ENCODE measurements at regions not wholly inside any gene's neighbourhood (a gene's known extent, or its start where the extent isn't known, plus 50 kb on each side); places are given as distances from the start of the nearest gene placed in this dataset.

DNA sequence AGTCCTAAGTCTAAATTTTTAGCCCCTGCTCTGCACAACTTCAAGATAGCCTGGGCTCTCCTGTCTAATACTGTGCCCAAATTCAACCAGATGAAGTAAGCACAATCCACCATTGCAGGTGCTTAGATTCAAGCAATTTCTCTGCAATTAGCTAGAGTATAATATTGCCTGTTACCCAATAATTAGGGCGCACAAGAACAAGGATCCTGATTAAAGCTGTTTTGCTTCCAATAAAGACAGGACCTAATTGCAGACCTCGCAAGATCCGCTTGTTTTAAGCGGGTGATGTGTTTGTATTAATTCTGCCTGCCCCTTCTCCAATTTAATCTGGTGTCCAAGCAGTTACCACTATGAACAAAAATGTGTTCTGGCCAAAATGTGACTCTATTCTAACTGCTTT is 1268.9 kb upstream of the TMEM132C start:
- Histone ChIP-seq H3K4me3 (ENCODE audit: low read depth, low read length, poor library complexity, severe bottlenecking) (no peak overlapping the region), H3K9me2 (ENCODE audit: insufficient read depth, low read length) (no peaks in the 10 kb centered on the region), H3K79me2 (ENCODE audit: insufficient read depth, low read depth, low read length) (no peaks in the 10 kb centered on the region), H3K4me1 (ENCODE audit: insufficient read depth, low read length, poor library complexity, severe bottlenecking) (no peaks in the 10 kb centered on the region), H4K20me1 (ENCODE audit: insufficient read depth, low read length) (no peaks in the 10 kb centered on the region), H3K36me3 (ENCODE audit: insufficient read depth, low read length) (no peaks in the 10 kb centered on the region), H3K27ac (ENCODE audit: low read depth, low read length, poor library complexity, severe bottlenecking) (no peak overlapping the region), H3K9me3 (ENCODE audit: low read length) (no peaks in the 10 kb centered on the region), H3K4me2 (ENCODE audit: low read length) (no peak overlapping the region), H2AFZ (ENCODE audit: low read length) (no peak overlapping the region)
- POLR2A ChIA-PET: no interaction called here
- TF ChIP-seq, protein P1, sequence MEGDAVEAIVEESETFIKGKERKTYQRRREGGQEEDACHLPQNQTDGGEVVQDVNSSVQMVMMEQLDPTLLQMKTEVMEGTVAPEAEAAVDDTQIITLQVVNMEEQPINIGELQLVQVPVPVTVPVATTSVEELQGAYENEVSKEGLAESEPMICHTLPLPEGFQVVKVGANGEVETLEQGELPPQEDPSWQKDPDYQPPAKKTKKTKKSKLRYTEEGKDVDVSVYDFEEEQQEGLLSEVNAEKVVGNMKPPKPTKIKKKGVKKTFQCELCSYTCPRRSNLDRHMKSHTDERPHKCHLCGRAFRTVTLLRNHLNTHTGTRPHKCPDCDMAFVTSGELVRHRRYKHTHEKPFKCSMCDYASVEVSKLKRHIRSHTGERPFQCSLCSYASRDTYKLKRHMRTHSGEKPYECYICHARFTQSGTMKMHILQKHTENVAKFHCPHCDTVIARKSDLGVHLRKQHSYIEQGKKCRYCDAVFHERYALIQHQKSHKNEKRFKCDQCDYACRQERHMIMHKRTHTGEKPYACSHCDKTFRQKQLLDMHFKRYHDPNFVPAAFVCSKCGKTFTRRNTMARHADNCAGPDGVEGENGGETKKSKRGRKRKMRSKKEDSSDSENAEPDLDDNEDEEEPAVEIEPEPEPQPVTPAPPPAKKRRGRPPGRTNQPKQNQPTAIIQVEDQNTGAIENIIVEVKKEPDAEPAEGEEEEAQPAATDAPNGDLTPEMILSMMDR (conservative IDR thresholded peaks at IDR 0.05; ENCODE audit: low read length): no peak
- TF ChIP-seq EZH2phosphoT487 (IDR thresholded peaks at IDR 0.05; ENCODE audit: borderline replicate concordance, low read depth, low read length): no peak
- no TSS peak for BruUV-seq (replicated peaks)
- intact Hi-C loops (cut with micrococcal nuclease; ENCODE audit: unreplicated experiment): no loop called here
- no peak for DNase-seq (ENCODE audit: low spot score)
- CTCF ChIA-PET (ENCODE audit: unreplicated experiment): no interaction called here

- Histone ChIP-seq H3K4me3 (ENCODE audit: low read depth, low read length, poor library complexity, severe bottlenecking) (no peak overlapping the region), H4K20me1 (ENCODE audit: insufficient read depth, low read length) (no peaks in the 10 kb centered on the region), H3K79me2 (ENCODE audit: insufficient read depth, low read depth, low read length) (no peaks in the 10 kb centered on the region), H2AFZ (ENCODE audit: low read length) (no peak overlapping the region), H3K9me3 (ENCODE audit: low read length) (no peaks in the 10 kb centered on the region), H3K4me2 (ENCODE audit: low read length) (no peak overlapping the region), H3K27ac (ENCODE audit: low read depth, low read length, poor library complexity, severe bottlenecking) (no peak overlapping the region), H3K36me3 (ENCODE audit: insufficient read depth, low read length) (no peaks in the 10 kb centered on the region), H3K4me1 (ENCODE audit: insufficient read depth, low read length, poor library complexity, severe bottlenecking) (no peaks in the 10 kb centered on the region), H3K9me2 (ENCODE audit: insufficient read depth, low read length) (no peaks in the 10 kb centered on the region)
- TF ChIP-seq, protein P1 (conservative IDR thresholded peaks at IDR 0.05; ENCODE audit: low read length): no peak
- no peak for TF ChIP-seq EZH2phosphoT487 (IDR thresholded peaks at IDR 0.05; ENCODE audit: borderline replicate concordance, low read depth, low read length)
- no peak for DNase-seq (ENCODE audit: low spot score)
- intact Hi-C loops (cut with micrococcal nuclease; ENCODE audit: unreplicated experiment): no loop called here
- ChIA-PET POLR2A (no interaction called here), CTCF (ENCODE audit: unreplicated experiment) (no interaction called here)
- no TSS peak for BruUV-seq (replicated peaks)
Measured at GRCh38 chr12:126998747-126999285, 1268.2 kb upstream of the TMEM132C start.

DNA sequence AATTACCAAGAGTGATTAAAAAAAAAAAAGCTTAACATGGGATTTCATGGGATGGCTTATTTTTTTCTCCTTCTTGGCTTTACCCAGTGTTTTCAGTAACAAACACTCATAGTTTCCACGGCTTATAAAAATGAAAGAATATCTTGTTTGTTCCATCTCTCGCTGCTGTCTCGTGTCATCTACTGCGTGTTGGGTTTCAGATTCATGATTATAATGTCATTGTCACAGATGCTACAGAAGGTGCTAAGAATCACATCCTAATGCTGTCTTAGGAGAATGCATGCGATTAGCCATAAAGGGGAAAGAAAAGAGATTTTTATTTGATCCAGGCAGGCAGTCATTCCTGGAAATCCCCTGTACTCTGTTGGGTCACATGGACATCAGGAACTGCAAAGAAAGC is 1267.6 kb upstream of the TMEM132C start:
- no TSS peak for BruUV-seq (replicated peaks)
- Histone ChIP-seq H3K9me2 (ENCODE audit: insufficient read depth, low read length) (no peaks in the 10 kb centered on the region), H3K4me3 (ENCODE audit: low read depth, low read length, poor library complexity, severe bottlenecking) (no peak overlapping the region), H3K4me1 (ENCODE audit: insufficient read depth, low read length, poor library complexity, severe bottlenecking) (no peaks in the 10 kb centered on the region), H4K20me1 (ENCODE audit: insufficient read depth, low read length) (no peaks in the 10 kb centered on the region), H3K79me2 (ENCODE audit: insufficient read depth, low read depth, low read length) (no peaks in the 10 kb centered on the region), H3K4me2 (ENCODE audit: low read length) (no peak overlapping the region), H3K9me3 (ENCODE audit: low read length) (no peaks in the 10 kb centered on the region), H3K27ac (ENCODE audit: low read depth, low read length, poor library complexity, severe bottlenecking) (no peak overlapping the region), H3K36me3 (ENCODE audit: insufficient read depth, low read length) (no peaks in the 10 kb centered on the region), H2AFZ (ENCODE audit: low read length) (no peak overlapping the region)
- ChIA-PET CTCF (ENCODE audit: unreplicated experiment) (no interaction called here), POLR2A (no interaction called here)
- no peak for DNase-seq (ENCODE audit: low spot score)
- intact Hi-C loops (cut with micrococcal nuclease; ENCODE audit: unreplicated experiment): no loop called here
- TF ChIP-seq, protein P1 (conservative IDR thresholded peaks at IDR 0.05; ENCODE audit: low read length): no peak
- no peak for TF ChIP-seq EZH2phosphoT487 (IDR thresholded peaks at IDR 0.05; ENCODE audit: borderline replicate concordance, low read depth, low read length)
